Central memory CD8-positive, alpha-beta T cell (primary cell): ENCODE measurements at regions not wholly inside any gene's neighbourhood (a gene's known extent, or its start where the extent isn't known, plus 50 kb on each side); places are given as distances from the start of the nearest gene placed in this dataset.

Experiments used
- ATAC-seq: fragments of 150-1000 bp; cut with Tn5 transposase; replicated peaks from 2 replicates; pipeline ENCODE4 v1.10.0; 2022; ENCODE audit warnings: mild to moderate bottlenecking, moderate FRiP score, moderate number of reproducible peaks; ENCODE audit not compliant: poor library complexity, severe bottlenecking; ENCODE audit errors: extremely low read depth
- DNase-seq, 2 donors: peaks; one replicate each; pipeline ENCODE4 v3.0.0; 2021; ENCODE audit warnings: low spot score in 2 of 2
- H3K27ac Mint-ChIP-seq: one replicate; pipeline ENCODE4 v1.8.0; 2022; ENCODE audit warnings: low read depth, mild to moderate bottlenecking, moderate library complexity, mixed read lengths
- H3K27me3 Mint-ChIP-seq: one replicate; pipeline ENCODE4 v1.8.0; 2022; ENCODE audit warnings: mixed read lengths
- H3K36me3 Mint-ChIP-seq: one replicate; pipeline ENCODE4 v1.8.0; 2022; ENCODE audit warnings: mild to moderate bottlenecking, moderate library complexity, mixed read lengths; ENCODE audit not compliant: insufficient read depth
- H3K4me1 Mint-ChIP-seq: one replicate; pipeline ENCODE4 v1.8.0; 2022; ENCODE audit warnings: mixed read lengths
- H3K4me3 Mint-ChIP-seq: one replicate; pipeline ENCODE4 v1.8.0; 2022; ENCODE audit warnings: mild to moderate bottlenecking, moderate library complexity, mixed read lengths
- H3K9me3 Mint-ChIP-seq: one replicate; pipeline ENCODE4 v1.8.0; 2022; ENCODE audit warnings: mixed read lengths

DNA sequence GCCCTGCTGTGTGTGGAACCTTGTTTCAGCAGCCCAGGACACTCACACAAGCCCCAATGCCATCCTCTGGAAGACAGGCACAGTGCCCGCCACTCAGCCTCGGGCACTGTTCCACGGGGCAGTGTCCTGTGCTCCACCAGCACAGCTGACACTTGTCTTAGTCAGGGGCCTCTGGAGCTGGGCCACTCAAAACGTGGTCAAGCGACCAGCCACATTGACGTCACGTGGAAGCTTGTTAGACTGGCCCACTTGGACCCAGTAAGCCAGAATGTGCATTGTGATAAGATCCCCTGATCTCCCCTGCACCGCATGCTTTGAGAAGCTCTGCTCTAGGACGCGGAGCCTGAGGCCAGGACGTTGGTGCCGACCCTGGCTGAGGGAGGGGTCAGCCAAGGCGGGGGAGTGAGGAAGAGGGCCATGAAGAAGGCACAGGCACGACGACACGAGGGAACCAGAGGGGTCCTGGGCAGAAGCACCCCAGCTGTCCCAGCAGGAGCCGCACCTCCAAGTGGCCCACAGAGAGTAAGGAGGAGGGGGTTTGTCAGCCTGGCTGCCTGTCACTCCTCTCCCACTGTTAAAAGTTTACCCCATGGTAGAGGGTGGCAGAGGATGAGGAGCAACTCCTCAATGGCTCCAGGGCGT, 64.6 kb downstream of the LINC01488 start:
- Mint-ChIP-seq H3K4me3 (no peak overlapping the region), H3K4me1 (peaks cover 11% of the 10 kb centered on the region), H3K36me3 (no peaks in the 10 kb centered on the region), H3K27ac (no peak overlapping the region), H3K9me3 (peaks cover 5% of the 10 kb centered on the region), H3K27me3 (peaks cover 49% of the 10 kb centered on the region)
- no peak for ATAC-seq
- DNase-seq = no peak

DNA sequence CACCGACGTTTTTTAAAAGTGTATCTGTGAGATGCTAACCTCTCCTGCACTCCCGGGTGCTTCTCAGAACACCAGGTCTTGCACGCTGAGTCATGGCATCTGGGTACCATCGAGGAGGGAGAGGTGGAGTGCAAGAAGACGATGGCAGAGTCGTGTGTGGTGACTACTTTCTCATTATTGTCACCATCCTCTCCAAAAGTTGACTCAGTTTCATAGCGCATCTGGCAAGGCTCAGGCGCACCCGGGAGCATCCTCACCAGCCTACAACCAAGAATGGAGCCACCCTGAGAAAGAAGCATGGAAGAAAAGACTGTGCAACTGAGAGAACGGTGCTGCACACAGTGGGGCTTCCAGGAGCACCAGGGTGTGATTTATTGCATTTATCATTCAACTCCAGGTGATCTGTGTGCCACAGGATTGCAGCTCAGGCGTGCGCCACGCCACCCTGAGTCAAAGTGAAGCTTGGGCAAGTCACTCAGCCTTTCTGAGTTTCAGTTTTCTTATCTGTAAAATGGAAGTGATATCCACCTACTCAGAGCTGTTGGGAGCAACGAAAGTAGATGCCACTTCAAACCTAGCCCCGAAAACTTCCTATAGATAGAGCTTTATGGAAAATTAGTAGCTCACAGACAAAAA, 65.4 kb downstream of the LINC01488 start:
- DNase-seq (no peak), ATAC-seq (no peak)
- Mint-ChIP-seq H3K4me3 (no peak overlapping the region), H3K36me3 (no peaks in the 10 kb centered on the region), H3K27me3 (peaks cover 49% of the 10 kb centered on the region), H3K9me3 (peaks cover 7% of the 10 kb centered on the region), H3K27ac (no peak overlapping the region), H3K4me1 (peaks cover 11% of the 10 kb centered on the region)

DNA sequence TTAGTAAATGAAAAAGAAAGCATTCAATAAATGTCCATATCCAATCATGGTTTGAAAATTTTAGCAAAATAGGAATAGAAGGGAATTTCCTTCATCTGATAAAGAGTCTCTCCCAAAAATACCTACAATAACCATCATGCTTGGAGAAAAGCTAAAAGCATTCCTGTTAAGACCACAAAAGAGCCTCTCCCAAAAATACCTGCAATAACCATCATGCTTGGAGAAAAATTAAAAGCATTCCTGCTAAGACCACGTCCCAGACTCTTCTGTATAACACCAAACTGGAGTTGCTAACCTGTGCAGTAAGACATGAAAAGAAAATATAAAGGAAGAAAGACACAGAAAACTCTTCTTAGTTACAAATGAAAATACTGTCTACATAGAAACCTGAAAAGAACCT, 69.4 kb downstream of the LINC01488 start:
- Mint-ChIP-seq H3K9me3 (peaks cover 10% of the 10 kb centered on the region), H3K4me3 (no peak overlapping the region), H3K4me1 (peaks cover 11% of the 10 kb centered on the region), H3K36me3 (no peaks in the 10 kb centered on the region), H3K27ac (no peak overlapping the region), H3K27me3 (peaks cover 13% of the 10 kb centered on the region)
- no peak for DNase-seq
- no peak for ATAC-seq

DNA sequence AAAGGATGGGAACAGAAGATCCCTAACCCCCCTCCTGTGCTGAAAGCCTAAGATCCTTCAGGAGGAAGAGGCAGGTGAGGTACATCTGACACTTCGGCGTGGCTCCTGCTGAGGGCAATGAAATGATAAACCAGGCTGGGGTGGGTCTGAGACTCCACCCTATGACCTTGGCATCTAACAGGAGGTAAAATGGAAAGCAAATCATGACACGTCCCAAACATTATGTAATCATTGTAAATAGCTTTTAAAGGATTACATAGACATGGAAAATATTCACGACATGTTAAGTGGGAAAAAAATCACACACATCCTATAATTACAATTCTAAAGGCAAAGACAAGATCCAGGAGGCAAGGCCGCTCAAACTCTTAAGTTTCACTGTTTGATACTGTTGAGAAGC, 70.5 kb downstream of the LINC01488 start:
- H3K4me3 Mint-ChIP-seq = no peak overlapping the region

DNA sequence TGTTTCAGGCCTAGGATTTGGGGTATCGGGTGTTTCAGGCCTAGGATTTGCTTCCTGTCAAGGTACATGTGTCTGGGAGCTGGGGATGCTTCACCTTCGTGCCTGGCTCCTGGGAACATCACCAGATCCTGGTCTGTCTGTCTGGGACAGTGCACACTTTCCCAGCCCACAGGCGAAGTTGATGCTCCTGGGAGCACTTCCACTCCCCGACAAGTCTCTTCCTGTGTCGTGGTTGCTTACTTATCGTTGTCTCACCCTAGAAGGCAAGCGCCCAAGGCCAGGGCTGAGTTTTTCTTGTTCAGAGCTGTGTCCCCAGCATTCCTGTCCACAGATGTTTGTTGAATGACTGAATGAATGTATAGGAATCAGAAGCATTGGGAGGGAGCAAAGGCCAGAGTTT, 71.5 kb downstream of the LINC01488 start:
- DNase-seq (no peak), ATAC-seq (no peak)
- no peak overlapping the region for H3K27ac Mint-ChIP-seq
- H3K4me3 Mint-ChIP-seq = no peak overlapping the region
- H3K27me3 Mint-ChIP-seq = no peaks in the 10 kb centered on the region
- peaks cover 10% of the 10 kb centered on the region for H3K9me3 Mint-ChIP-seq
- H3K4me1 Mint-ChIP-seq = no peaks in the 10 kb centered on the region
- H3K36me3 Mint-ChIP-seq = no peaks in the 10 kb centered on the region

More for the DNA sequence above, 70.5 kb downstream of the LINC01488 start:
- DNase-seq (no peak), ATAC-seq (no peak)
- no peak overlapping the region for H3K27ac Mint-ChIP-seq
- H3K27me3 Mint-ChIP-seq = peaks cover 2% of the 10 kb centered on the region
- peaks cover 10% of the 10 kb centered on the region for H3K9me3 Mint-ChIP-seq
- no peaks in the 10 kb centered on the region for H3K36me3 Mint-ChIP-seq
- peaks cover 2% of the 10 kb centered on the region for H3K4me1 Mint-ChIP-seq

DNA sequence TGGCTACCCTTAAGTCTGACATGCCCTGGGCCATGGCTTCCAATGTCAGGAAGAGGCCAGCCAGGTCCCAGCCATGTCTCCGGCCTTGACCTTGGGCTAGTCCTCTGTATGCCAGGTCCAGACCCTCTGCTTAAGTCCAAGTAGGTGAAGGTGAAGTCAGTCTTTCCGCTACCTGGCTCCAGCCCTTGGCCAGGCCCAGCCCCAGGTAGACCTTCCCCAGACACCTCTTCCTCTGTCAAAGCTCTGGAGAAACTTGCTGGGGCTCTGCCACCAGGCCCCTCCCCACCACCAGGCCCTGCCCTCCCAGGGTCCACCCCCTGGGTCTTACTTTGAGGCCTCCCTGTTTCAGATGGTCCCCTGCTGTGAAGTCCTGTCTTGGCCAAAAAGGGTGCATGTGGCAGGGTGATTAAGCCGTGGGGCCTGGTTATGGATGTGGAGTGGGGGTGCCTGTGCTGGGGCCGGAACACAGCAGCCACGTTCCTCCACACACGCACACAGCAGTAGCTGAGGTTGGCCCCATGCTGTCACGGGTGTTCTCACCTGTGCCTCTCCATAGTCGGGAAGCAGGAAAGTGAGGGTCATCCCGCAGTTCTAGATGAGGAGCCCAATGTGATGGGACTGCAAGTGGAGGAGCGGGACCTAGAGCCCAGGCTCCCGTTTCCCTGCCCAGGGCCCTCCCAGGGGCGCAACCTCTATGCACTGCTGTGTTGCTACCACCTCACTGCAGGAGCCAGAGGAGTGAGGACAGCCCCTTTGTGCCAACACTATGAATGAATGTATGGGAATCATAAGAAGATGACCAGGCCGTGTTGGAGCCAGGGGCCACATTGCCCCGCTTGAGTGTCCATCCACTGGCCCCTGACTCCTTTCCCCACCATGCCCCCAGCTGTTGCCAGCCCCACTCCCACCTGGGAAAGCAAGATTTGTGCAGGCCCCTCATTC, 72.2 kb downstream of the LINC01488 start:
- no peak for DNase-seq
- Mint-ChIP-seq H3K27ac (no peak overlapping the region), H3K4me3 (no peak overlapping the region), H3K27me3 (no peaks in the 10 kb centered on the region), H3K36me3 (no peaks in the 10 kb centered on the region), H3K4me1 (peaks cover 5% of the 10 kb centered on the region), H3K9me3 (peaks cover 10% of the 10 kb centered on the region)
- ATAC-seq = no peak

DNA sequence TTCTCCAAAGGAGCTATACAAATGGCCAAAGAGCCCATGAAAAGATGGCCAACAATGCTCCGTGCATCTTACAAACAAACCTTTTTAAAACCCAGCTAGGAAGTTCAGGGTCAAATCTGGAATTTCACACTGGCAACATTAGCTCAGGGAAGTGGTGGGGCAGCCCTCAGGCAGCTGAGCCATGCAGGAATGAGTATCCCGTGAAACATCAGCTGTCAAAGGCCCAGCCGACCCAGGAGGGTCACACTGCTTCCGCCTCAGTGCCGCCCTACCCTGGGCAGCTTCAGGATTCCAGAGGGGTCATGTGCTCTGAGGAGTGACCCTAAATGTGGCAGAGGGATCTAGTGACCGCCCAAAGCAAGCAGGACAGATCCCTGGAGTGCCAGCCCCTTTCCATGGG, 73.4 kb downstream of the LINC01488 start:
- peaks cover 12% of the 10 kb centered on the region for H3K4me1 Mint-ChIP-seq
- peaks cover 8% of the 10 kb centered on the region for H3K27me3 Mint-ChIP-seq
- H3K36me3 Mint-ChIP-seq = no peaks in the 10 kb centered on the region
- no peak overlapping the region for H3K27ac Mint-ChIP-seq
- DNase-seq (no peak), ATAC-seq (no peak)
- no peak overlapping the region for H3K4me3 Mint-ChIP-seq
- H3K9me3 Mint-ChIP-seq = peaks cover 6% of the 10 kb centered on the region

DNA sequence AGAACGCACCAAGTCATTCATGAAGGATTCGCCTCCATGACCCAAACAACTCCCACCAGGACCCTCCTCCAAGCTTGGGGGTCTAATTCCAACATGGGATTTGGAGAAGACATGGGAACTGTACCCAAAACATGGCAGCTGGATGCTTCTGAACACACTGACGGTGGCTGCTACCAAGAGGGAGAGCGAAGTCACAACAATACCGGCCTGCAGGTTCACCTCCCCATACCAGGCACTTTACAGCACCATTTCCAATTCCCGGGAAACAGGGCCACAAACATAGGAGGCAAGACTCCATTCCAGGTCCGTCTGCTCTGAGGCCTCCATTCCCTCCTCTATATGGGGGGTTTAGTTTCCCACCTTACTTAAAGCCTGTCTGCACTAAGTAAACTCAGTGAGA, 75.8 kb downstream of the LINC01488 start:
- Mint-ChIP-seq H3K27ac (no peak overlapping the region), H3K36me3 (no peaks in the 10 kb centered on the region), H3K4me3 (no peak overlapping the region), H3K27me3 (peaks cover 24% of the 10 kb centered on the region), H3K9me3 (no peaks in the 10 kb centered on the region), H3K4me1 (peaks cover 12% of the 10 kb centered on the region)
- ATAC-seq (no peak), DNase-seq (no peak)

DNA sequence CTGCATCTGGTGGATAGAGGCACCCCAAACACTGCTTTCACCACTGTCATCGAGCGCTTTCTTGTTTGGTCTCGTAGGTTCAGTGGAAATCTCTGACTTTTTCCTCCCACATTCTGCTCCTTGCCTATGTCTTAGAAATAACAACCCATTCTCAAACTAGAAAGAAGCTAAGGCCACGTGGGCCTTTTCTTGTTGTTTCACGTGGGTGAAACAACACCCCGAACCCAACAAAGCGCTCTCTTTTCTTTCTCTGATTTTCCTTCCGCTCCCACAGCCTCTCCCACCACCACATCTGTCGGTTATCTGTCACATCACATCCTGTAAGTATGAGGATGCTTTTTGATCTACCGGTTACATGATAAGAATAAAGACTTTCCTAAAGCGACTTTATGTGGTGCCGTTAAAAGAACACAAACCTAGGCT, 77.1 kb downstream of the LINC01488 start:
- peak; percentile 52 for ATAC-seq
- peaks cover 36% of the 10 kb centered on the region for H3K27me3 Mint-ChIP-seq
- H3K4me3 Mint-ChIP-seq = no peak overlapping the region

DNA sequence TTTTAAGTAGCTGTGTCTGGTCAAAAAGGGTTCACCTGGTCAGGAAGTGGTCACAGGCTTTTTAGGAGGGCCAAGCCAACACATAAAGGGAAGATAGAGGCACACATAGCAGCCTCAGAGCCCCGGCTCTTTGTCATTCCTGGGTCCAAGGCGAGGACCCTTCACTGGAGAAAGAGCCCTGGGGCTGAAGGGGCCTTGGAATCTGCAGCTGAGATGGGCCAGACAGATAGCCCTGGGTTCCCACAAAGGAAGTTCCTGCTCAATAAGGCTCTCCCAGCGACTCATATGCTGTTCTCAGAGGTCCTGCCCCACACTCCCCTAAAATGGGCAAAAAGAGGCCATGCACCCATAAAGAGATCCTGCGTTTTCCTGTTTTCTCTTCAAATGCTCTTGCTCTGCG, 77.7 kb downstream of the LINC01488 start:
- ATAC-seq = no peak
- peaks cover 40% of the 10 kb centered on the region for H3K27me3 Mint-ChIP-seq
- H3K4me3 Mint-ChIP-seq = no peak overlapping the region

More for the DNA sequence above, 77.1 kb downstream of the LINC01488 start:
- DNase-seq = no peak
- H3K36me3 Mint-ChIP-seq = no peaks in the 10 kb centered on the region
- H3K9me3 Mint-ChIP-seq = no peaks in the 10 kb centered on the region
- no peak overlapping the region for H3K27ac Mint-ChIP-seq
- H3K4me1 Mint-ChIP-seq = peaks cover 12% of the 10 kb centered on the region

DNA sequence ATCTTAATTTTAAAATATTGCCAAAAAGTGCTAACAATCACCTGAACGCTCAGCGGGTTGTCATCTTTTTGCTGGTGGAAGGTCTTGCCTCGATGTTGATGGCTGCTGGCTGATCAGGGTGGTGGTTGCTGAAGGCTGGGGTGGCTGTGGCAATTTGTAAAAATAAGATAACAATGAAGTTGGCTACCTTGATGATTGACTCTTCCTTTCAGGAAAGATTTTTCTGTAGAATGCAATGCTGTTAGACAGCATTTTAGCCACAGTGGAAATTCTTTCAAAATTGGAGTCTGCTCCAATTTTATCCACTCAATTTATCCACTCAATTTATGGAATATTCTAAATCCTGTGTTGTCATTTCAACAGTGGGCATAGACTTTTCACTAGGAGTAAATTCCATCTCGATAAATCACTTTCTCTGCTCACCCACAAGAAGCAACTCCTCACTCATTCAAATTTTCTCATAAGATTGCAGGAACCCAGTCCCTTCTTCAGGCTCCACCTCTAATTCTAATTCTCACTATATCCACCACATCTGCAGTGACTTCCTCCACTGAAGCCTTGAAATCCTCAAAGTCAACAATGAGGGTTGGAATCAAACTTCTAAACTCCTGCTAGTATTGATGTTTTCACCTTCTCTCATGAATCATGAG, 78.8 kb downstream of the LINC01488 start:
- ATAC-seq = no peak
- H3K27me3 Mint-ChIP-seq = peaks cover 51% of the 10 kb centered on the region

More for the DNA sequence above, 77.7 kb downstream of the LINC01488 start:
- Mint-ChIP-seq H3K9me3 (no peaks in the 10 kb centered on the region), H3K4me1 (peaks cover 12% of the 10 kb centered on the region), H3K27ac (no peak overlapping the region), H3K36me3 (no peaks in the 10 kb centered on the region)
- no peak for DNase-seq

DNA sequence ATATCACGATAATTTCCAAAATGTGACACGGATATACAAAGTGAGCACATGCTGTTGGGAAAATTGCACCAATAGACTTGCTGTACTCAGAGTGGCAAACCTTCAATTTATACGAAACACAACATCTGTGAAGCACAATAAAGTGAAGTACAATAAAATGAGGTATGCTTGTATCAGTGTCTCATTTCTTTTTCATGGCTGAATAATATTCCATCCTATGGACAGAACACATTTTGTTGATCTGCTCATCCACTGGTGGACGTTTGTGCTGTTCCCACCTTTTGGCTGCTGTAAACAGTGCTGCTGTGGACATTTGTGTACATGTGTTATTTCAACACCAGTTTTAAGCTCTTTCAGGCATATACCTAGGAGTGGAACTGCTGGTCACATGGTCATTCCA, 78.7 kb upstream of the CCND1 start:
- Mint-ChIP-seq H3K4me1 (peaks cover 12% of the 10 kb centered on the region), H3K36me3 (no peaks in the 10 kb centered on the region), H3K4me3 (no peak overlapping the region), H3K27me3 (peaks cover 57% of the 10 kb centered on the region), H3K9me3 (no peaks in the 10 kb centered on the region), H3K27ac (no peak overlapping the region)
- ATAC-seq = no peak
- DNase-seq = no peak

More for the DNA sequence above, 78.8 kb downstream of the LINC01488 start:
- Mint-ChIP-seq H3K4me3 (no peak overlapping the region), H3K4me1 (peaks cover 12% of the 10 kb centered on the region), H3K9me3 (no peaks in the 10 kb centered on the region), H3K36me3 (no peaks in the 10 kb centered on the region), H3K27ac (no peak overlapping the region)
- DNase-seq = no peak
